ENCODE measurements at regions not wholly inside any gene's neighbourhood (a gene's known extent, or its start where the extent isn't known, plus 50 kb on each side); places are given as distances from the start of the nearest gene placed in this dataset.
A peak's percentile ranks its signal among the peaks of the same experiment; 100 is the strongest.

GRCh38 chr3:148532326-148532725 lies 165.4 kb upstream of the AGTR1 start:
- Histone ChIP-seq H4K20me1 (ENCODE audit: insufficient read depth, low read length) (no peaks in the 10 kb centered on the region), H3K4ac (ENCODE audit: low read depth, low read length) (no peak overlapping the region), H2BK120ac (ENCODE audit: low read depth, low read length) (no peak overlapping the region), H2BK20ac (ENCODE audit: low read depth, low read length) (no peak overlapping the region), H3K9ac (ENCODE audit: low read depth, low read length) (no peak overlapping the region), H4K91ac (ENCODE audit: insufficient read depth, low read depth, low read length) (no peak overlapping the region), H2AFZ (replicated peaks; ENCODE audit: low read length, poor library complexity) (no peak overlapping the region), H3K4me1 (ENCODE audit: control insufficient read depth, insufficient read depth, low read length) (no peaks in the 10 kb centered on the region), H3K27ac (ENCODE audit: insufficient read depth, low read length) (no peak overlapping the region), H3K79me1 (ENCODE audit: low read depth in 1 of 2, low read length in 2 of 2) (no peaks in the 10 kb centered on the region), H3K36me3 (ENCODE audit: control insufficient read depth, insufficient read depth, low read length) (no peaks in the 10 kb centered on the region), H3K18ac (ENCODE audit: low read depth, low read length) (no peak overlapping the region), H4K8ac (ENCODE audit: low read depth in 2 of 2, low read length in 2 of 2) (no peak overlapping the region), H3K14ac (replicated peaks; ENCODE audit: low read depth, low read length) (no peak overlapping the region), H3K27me3 (ENCODE audit: control insufficient read depth, insufficient read depth, low read length) (no peaks in the 10 kb centered on the region), H4K5ac (ENCODE audit: low read depth, low read length) (no peak overlapping the region), H3K23ac (ENCODE audit: low read depth, low read length) (no peak overlapping the region), H3K56ac (ENCODE audit: extremely low read depth, insufficient read depth, low read length) (no peak overlapping the region), H3K9me3 (ENCODE audit: control insufficient read depth, insufficient read depth, low read length) (no peaks in the 10 kb centered on the region), H2BK15ac (ENCODE audit: low read depth, low read length) (no peak overlapping the region), H2BK5ac (ENCODE audit: low read depth, low read length, poor library complexity, severe bottlenecking) (no peak overlapping the region), H3K9me1 (ENCODE audit: insufficient read depth, low read length) (no peaks in the 10 kb centered on the region), H2AK9ac (replicated peaks; ENCODE audit: low read depth, low read length, poor library complexity) (no peak overlapping the region), H3K4me2 (ENCODE audit: low read depth, low read length) (no peak overlapping the region), H2AK5ac (ENCODE audit: low read depth, low read length) (no peak overlapping the region), H3K4me3 (ENCODE audit: insufficient read depth, low read depth, low read length) (no peak overlapping the region)
- dilution Hi-C loops (cut with HindIII; ENCODE audit: low sequenced_read_pairs, unreplicated experiment): no loop called here
- intact Hi-C loops (cut with micrococcal nuclease): no loop called here
- DNase-seq (peak; percentile 14), ATAC-seq (ENCODE audit: low read depth) (no peak)
- WGBS, 2 experiments (ENCODE audit: extremely low coverage in 2 of 2, insufficient read length in 1 of 2): no CpG with 5 or more reads among the region's 2 CpGs
- no peak for TF ChIP-seq RCOR1 (IDR thresholded peaks at IDR 0.05; ENCODE audit: insufficient replicate concordance, low read length)
- no peak for TF ChIP-seq FOS (IDR thresholded peaks at IDR 0.05; ENCODE audit: low read depth, low read length)
- no peak for TF ChIP-seq POLR2A (IDR thresholded peaks at IDR 0.05; ENCODE audit: low read depth, low read length)
- TF ChIP-seq NFE2L2 (IDR thresholded peaks at IDR 0.05; ENCODE audit: low read depth, low read length): no peak
- TF ChIP-seq BHLHE40 (IDR thresholded peaks at IDR 0.05; ENCODE audit: low read depth, low read length): no peak
- TF ChIP-seq CEBPB (IDR thresholded peaks at IDR 0.05; ENCODE audit: low read depth, low read length): no peak
- no peak for TF ChIP-seq MAFK (IDR thresholded peaks at IDR 0.05; ENCODE audit: low read depth, low read length)
- no peak for TF ChIP-seq ELK1 (IDR thresholded peaks at IDR 0.05; ENCODE audit: borderline replicate concordance, low read depth, low read length)
- in situ Hi-C loops (cut with MboI; ENCODE audit: low sequenced_read_pairs): no loop called here
- ChIA-PET CTCF (no interaction called here), POLR2A (ENCODE audit: unreplicated experiment) (no interaction called here)
- BruUV-seq (replicated peaks): no TSS peak

Measured in IMR-90 (cell line).